Tibial nerve (tissue), 3 donors: ENCODE measurements at regions not wholly inside any gene's neighbourhood (a gene's known extent, or its start where the extent isn't known, plus 50 kb on each side); places are given as distances from the start of the nearest gene placed in this dataset.

ENCODE experiments used
- POLR2A ChIP-seq, 2 donors: fragments of 450-650 bp; IDR thresholded peaks; one replicate each; pipeline ENCODE4 v1.6.1; 2017; ENCODE audit warnings: antibody characterized with exemption in 2 of 2, mild to moderate bottlenecking in 2 of 2, moderate library complexity in 2 of 2
- TF ChIP-seq, protein P1 (sequence below), 5 experiments: fragments of 200-600 bp in 3 of 5; fragments of 450-650 bp in 2 of 5; sonication (generic) in 3 of 5; IDR thresholded peaks; one replicate each; pipeline ENCODE4 v1.5.1; 2016 to 2019; ENCODE audit warnings: antibody characterized with exemption in 5 of 5, mild to moderate bottlenecking in 3 of 5, moderate library complexity in 2 of 5

DNA sequence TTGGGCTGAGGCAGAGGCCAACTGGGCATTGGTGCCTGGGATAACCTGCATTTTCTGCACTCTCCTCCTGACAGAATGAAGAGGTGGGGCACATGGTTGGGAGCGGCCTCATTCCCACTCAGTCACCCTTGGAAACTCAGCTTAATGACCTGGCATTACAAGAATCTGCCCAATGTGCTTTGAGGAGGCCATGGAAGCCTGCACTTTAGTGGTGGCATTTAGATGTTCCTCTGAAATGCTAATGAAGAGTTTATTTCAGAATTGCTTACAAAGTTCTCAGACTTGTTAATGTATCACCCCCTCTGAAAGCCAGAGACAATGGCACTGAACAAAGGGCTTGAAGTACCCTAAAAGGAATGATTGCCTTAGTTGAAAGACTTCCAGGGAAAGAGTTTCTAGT is 71.4 kb upstream of the PARP11 start:
- TF ChIP-seq, protein P1, sequence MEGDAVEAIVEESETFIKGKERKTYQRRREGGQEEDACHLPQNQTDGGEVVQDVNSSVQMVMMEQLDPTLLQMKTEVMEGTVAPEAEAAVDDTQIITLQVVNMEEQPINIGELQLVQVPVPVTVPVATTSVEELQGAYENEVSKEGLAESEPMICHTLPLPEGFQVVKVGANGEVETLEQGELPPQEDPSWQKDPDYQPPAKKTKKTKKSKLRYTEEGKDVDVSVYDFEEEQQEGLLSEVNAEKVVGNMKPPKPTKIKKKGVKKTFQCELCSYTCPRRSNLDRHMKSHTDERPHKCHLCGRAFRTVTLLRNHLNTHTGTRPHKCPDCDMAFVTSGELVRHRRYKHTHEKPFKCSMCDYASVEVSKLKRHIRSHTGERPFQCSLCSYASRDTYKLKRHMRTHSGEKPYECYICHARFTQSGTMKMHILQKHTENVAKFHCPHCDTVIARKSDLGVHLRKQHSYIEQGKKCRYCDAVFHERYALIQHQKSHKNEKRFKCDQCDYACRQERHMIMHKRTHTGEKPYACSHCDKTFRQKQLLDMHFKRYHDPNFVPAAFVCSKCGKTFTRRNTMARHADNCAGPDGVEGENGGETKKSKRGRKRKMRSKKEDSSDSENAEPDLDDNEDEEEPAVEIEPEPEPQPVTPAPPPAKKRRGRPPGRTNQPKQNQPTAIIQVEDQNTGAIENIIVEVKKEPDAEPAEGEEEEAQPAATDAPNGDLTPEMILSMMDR (IDR thresholded peaks at IDR 0.05), result no peak
- TF ChIP-seq POLR2A (IDR thresholded peaks at IDR 0.05), result no peak
